CD4-positive, alpha-beta memory T cell (primary cell): ENCODE measurements at regions not wholly inside any gene's neighbourhood (a gene's known extent, or its start where the extent isn't known, plus 50 kb on each side); places are given as distances from the start of the nearest gene placed in this dataset.

Experiments
- CTCF ChIA-PET: fragments of 350-600 bp; sonication (Branson Sonifier 250); formaldehyde crosslinking; loops from one replicate; lab custom pipeline; 2021; ENCODE audit warnings: inconsistent platforms; ENCODE audit not compliant: partially characterized antibody; lab: Charles Lee
- POLR2A ChIA-PET: fragments of 350-600 bp; sonication (Branson Sonifier 250); formaldehyde crosslinking; loops from one replicate; lab custom pipeline; 2021; ENCODE audit not compliant: partially characterized antibody; lab: Charles Lee
- DNase-seq, 5 donors: peaks; one replicate each; pipeline versions ENCODE4 v3.0.0 to v3.0.0-alpha.2; 2020 to 2022; ENCODE audit warnings: mixed read lengths in 1 of 5
- H3K27ac ChIP-seq: one replicate; pipeline ENCODE4 v1.7.0; 2013; ENCODE audit warnings: low read depth, low read length
- H3K27me3 ChIP-seq: 2 replicates; pipeline ENCODE4 v1.7.0; 2013; ENCODE audit warnings: mild to moderate bottlenecking, low read length, moderate library complexity; ENCODE audit not compliant: insufficient read depth
- H3K36me3 ChIP-seq: 2 replicates; pipeline ENCODE4 v1.7.0; 2013; ENCODE audit warnings: mild to moderate bottlenecking, low read length, moderate library complexity; ENCODE audit not compliant: insufficient read depth
- H3K4me1 ChIP-seq: 2 replicates; pipeline ENCODE4 v1.7.0; 2013; ENCODE audit warnings: mild to moderate bottlenecking, low read length, moderate library complexity; ENCODE audit not compliant: insufficient read depth
- H3K4me3 ChIP-seq, 2 donors: one replicate each; pipeline ENCODE4 v1.7.0; 2013; ENCODE audit warnings: low read length in 2 of 2, mild to moderate bottlenecking in 1 of 2
- H3K9me3 ChIP-seq, 2 donors: one replicate each; pipeline ENCODE4 v1.7.0; 2013; ENCODE audit warnings: low read length in 2 of 2, control low read depth in 1 of 2; ENCODE audit not compliant: control insufficient read depth in 1 of 2
- H3K27ac Mint-ChIP-seq, 7 donors: one replicate each; pipeline ENCODE4 v1.8.0; 2020 to 2021; ENCODE audit warnings: mixed read lengths in 7 of 7, mild to moderate bottlenecking in 6 of 7, inconsistent platforms in 3 of 7, moderate library complexity in 3 of 7
- H3K27me3 Mint-ChIP-seq, 2 donors: one replicate each; pipeline ENCODE4 v1.8.0; 2020 to 2021; ENCODE audit warnings: mixed read lengths in 2 of 2
- H3K36me3 Mint-ChIP-seq, 2 donors: one replicate each; pipeline ENCODE4 v1.8.0; 2020 to 2021; ENCODE audit warnings: mixed read lengths in 2 of 2, inconsistent platforms in 1 of 2, mild to moderate bottlenecking in 1 of 2
- H3K4me1 Mint-ChIP-seq, 4 donors: one replicate each; pipeline ENCODE4 v1.8.0; 2020 to 2021; ENCODE audit warnings: mixed read lengths in 4 of 4, mild to moderate bottlenecking in 1 of 4
- H3K4me3 Mint-ChIP-seq, 8 donors: one replicate each; pipeline ENCODE4 v1.8.0; 2020 to 2021; ENCODE audit warnings: mixed read lengths in 8 of 8, mild to moderate bottlenecking in 7 of 8, moderate library complexity in 6 of 8, inconsistent platforms in 3 of 8
- H3K9me3 Mint-ChIP-seq, 8 donors: one replicate each; pipeline ENCODE4 v1.8.0; 2020 to 2021; ENCODE audit warnings: mixed read lengths in 8 of 8, mild to moderate bottlenecking in 5 of 8, inconsistent platforms in 3 of 8, moderate library complexity in 1 of 8
- intact Hi-C: fragments of 100-400 bp; cut with micrococcal nuclease; formaldehyde crosslinking; loops from one replicate; pipeline ENCODE4 v1.15.1; 2023

GRCh38 chr1:234661317-234661928, 51.4 kb upstream of the IRF2BP2 start:
- POLR2A ChIA-PET: no interaction called here
- Histone ChIP-seq H3K36me3 (no peaks in the 10 kb centered on the region), H3K9me3 (no peaks in the 10 kb centered on the region), H3K4me1 (no peaks in the 10 kb centered on the region), H3K4me3 (no peak overlapping the region), H3K27ac (no peak overlapping the region), H3K27me3 (no peaks in the 10 kb centered on the region)
- no peaks in the 10 kb centered on the region for H3K27me3 Mint-ChIP-seq
- H3K4me1 Mint-ChIP-seq: peaks cover 0 to 9% (median 4%) of the 10 kb centered on the region in 4 donors
- H3K4me3 Mint-ChIP-seq: no peak overlapping the region
- peak overlapping the region in 4 of 7 donors; percentile 10 to 39 (median 26) for H3K27ac Mint-ChIP-seq
- CTCF ChIA-PET: no interaction called here
- intact Hi-C loops: no loop called here
- H3K36me3 Mint-ChIP-seq: no peaks in the 10 kb centered on the region
- no peak for DNase-seq
- no peaks in the 10 kb centered on the region for H3K9me3 Mint-ChIP-seq

- no peaks in the 10 kb centered on the region for H3K36me3 ChIP-seq
- H3K4me3 ChIP-seq: no peak overlapping the region
- no peaks in the 10 kb centered on the region for H3K9me3 Mint-ChIP-seq
- no peaks in the 10 kb centered on the region for H3K9me3 ChIP-seq
- no peak for DNase-seq
- H3K27ac ChIP-seq: no peak overlapping the region
- intact Hi-C loops: no loop called here
- no peaks in the 10 kb centered on the region for H3K36me3 Mint-ChIP-seq
- H3K4me3 Mint-ChIP-seq: no peak overlapping the region
- POLR2A ChIA-PET: no interaction called here
- CTCF ChIA-PET: no interaction called here
- no peaks in the 10 kb centered on the region for H3K4me1 ChIP-seq
- H3K4me1 Mint-ChIP-seq: peaks cover 0 to 9% (median 4%) of the 10 kb centered on the region in 4 donors
- no peaks in the 10 kb centered on the region for H3K27me3 ChIP-seq
- peak overlapping the region in 1 of 7 donors; percentile 13 for H3K27ac Mint-ChIP-seq
- no peaks in the 10 kb centered on the region for H3K27me3 Mint-ChIP-seq
Measured at GRCh38 chr1:234660536-234661316, 50.7 kb upstream of the IRF2BP2 start.
